IMR-90 (cell line): ENCODE measurements at regions not wholly inside any gene's neighbourhood (a gene's known extent, or its start where the extent isn't known, plus 50 kb on each side); places are given as distances from the start of the nearest gene placed in this dataset.

ENCODE experiments used
- CHD1 ChIP-seq: IDR thresholded peaks from 2 replicates; pipeline ENCODE4 v1.6.1; 2012; ENCODE audit warnings: low read depth, low read length, improper control_type of control experiment
- CTCF ChIP-seq: conservative IDR thresholded peaks from 2 replicates; pipeline ENCODE4 v1.5.1; 2012; ENCODE audit warnings: mild to moderate bottlenecking, low read depth, low read length, improper control_type of control experiment
- MAFK ChIP-seq: IDR thresholded peaks from 2 replicates; pipeline ENCODE4 v1.6.1; 2012; ENCODE audit warnings: low read depth, low read length, improper control_type of control experiment
- POLR2A ChIP-seq: IDR thresholded peaks from 2 replicates; pipeline ENCODE4 v1.6.1; 2012; ENCODE audit warnings: mild to moderate bottlenecking, low read depth, low read length
- USF2 ChIP-seq: fragments of 150-350 bp; IDR thresholded peaks from 2 replicates; pipeline ENCODE4 v1.6.1; 2017; ENCODE audit warnings: mild to moderate bottlenecking, antibody characterized with exemption, low read length, low read depth

GRCh38 chr7:33743594-33743993, 161.7 kb upstream of the BMPER start:
- TF ChIP-seq CTCF: no peak
- TF ChIP-seq USF2: no peak
- no peak for TF ChIP-seq CHD1
- TF ChIP-seq POLR2A: no peak
- no peak for TF ChIP-seq MAFK
